Right lobe of liver (tissue), 6 donors: ENCODE measurements at regions not wholly inside any gene's neighbourhood (a gene's known extent, or its start where the extent isn't known, plus 50 kb on each side); places are given as distances from the start of the nearest gene placed in this dataset.

Source experiments
- ATAC-seq, 4 donors: fragments of 200-7000 bp; cut with Tn5 transposase; one replicate each; pipeline ENCODE4 v1.9.1; 2020; ENCODE audit warnings: mild to moderate bottlenecking in 4 of 4, moderate library complexity in 4 of 4
- DNase-seq, 3 donors: peaks; one replicate each; pipeline ENCODE4 v3.0.0-alpha.2; 2020
- H3K27ac ChIP-seq, 3 donors: fragments of 200-600 bp; one replicate each; pipeline ENCODE4 v1.8.0; 2022
- H3K27me3 ChIP-seq, 2 donors: fragments of 200-600 bp; one replicate each; pipeline ENCODE4 v1.8.0; 2022
- H3K36me3 ChIP-seq, 4 donors: fragments of 200-600 bp; sonication (generic) in 1 of 4; one replicate each; pipeline versions ENCODE4 v1.5.1 to v1.8.0; 2017 to 2022; ENCODE audit warnings: control low read depth in 1 of 4
- H3K4me1 ChIP-seq, 4 donors: fragments of 200-600 bp; sonication (generic) in 1 of 4; one replicate each; pipeline versions ENCODE4 v1.5.1 to v1.8.0; 2017 to 2022; ENCODE audit warnings: control low read depth in 1 of 4
- H3K4me3 ChIP-seq, 3 donors: fragments of 200-600 bp; one replicate each; pipeline ENCODE4 v1.8.0; 2022
- H3K9me3 ChIP-seq, 4 donors: fragments of 200-600 bp; sonication (generic) in 1 of 4; one replicate each; pipeline versions ENCODE4 v1.5.1 to v1.8.0; 2017 to 2022; ENCODE audit warnings: control low read depth in 1 of 4
- POLR2A ChIP-seq: fragments of 450-650 bp; IDR thresholded peaks from one replicate; pipeline ENCODE4 v1.6.1; 2017; ENCODE audit warnings: antibody characterized with exemption, mild to moderate bottlenecking
- WGBS: methylation state at CpG from one replicate; pipeline ENCODE4 v1.1.6; 2018; ENCODE audit warnings: low coverage, low lambda C conversion rate; ENCODE audit not compliant: insufficient coverage; ENCODE audit errors: missing lambda C conversion rate; 5-methylcytosine and 5-hydroxymethylcytosine counted together
- intact Hi-C, 2 donors: fragments of 100-400 bp; cut with DNase I; formaldehyde crosslinking; loops; one replicate each; pipeline versions ENCODE4 v1.11.2 to v1.14.1; 2022
- TF ChIP-seq, protein P1 (sequence below), 4 donors: fragments of 200-600 bp in 3 of 4; fragments of 450-650 bp in 1 of 4; IDR thresholded peaks; one replicate each; pipeline versions ENCODE4 v1.5.1 to v1.8.0; 2016 to 2022; ENCODE audit warnings: antibody characterized with exemption in 4 of 4, mild to moderate bottlenecking in 2 of 4
- donor health status: DM: no; HTN: yes; CAD: no.
- donor health status: DM: no; HTN: no; CAD: no.
- donor health status: DM: no; HTN: no; CAD: no.
- donor health status: DM: no; HTN: yes; CAD: no.
- donor health status: DM: no; HTN: yes; CAD: no.

- WGBS, result 83% methylated on average over 1 of the region's 9 CpGs
- Histone ChIP-seq H3K36me3 (no peaks in the 10 kb centered on the region), H3K27me3 (no peaks in the 10 kb centered on the region), H3K9me3 (no peaks in the 10 kb centered on the region), H3K4me1 (no peaks in the 10 kb centered on the region), H3K4me3 (no peak overlapping the region), H3K27ac (no peak overlapping the region)
- ATAC-seq (no peak), DNase-seq (no peak)
- intact Hi-C loops, result loop anchor here in 1 of 2 donors (2.0 kb wide), 1 partner anchor 1016 kb away; no protein-coding TSS in a partner anchor
- TF ChIP-seq, protein P1, sequence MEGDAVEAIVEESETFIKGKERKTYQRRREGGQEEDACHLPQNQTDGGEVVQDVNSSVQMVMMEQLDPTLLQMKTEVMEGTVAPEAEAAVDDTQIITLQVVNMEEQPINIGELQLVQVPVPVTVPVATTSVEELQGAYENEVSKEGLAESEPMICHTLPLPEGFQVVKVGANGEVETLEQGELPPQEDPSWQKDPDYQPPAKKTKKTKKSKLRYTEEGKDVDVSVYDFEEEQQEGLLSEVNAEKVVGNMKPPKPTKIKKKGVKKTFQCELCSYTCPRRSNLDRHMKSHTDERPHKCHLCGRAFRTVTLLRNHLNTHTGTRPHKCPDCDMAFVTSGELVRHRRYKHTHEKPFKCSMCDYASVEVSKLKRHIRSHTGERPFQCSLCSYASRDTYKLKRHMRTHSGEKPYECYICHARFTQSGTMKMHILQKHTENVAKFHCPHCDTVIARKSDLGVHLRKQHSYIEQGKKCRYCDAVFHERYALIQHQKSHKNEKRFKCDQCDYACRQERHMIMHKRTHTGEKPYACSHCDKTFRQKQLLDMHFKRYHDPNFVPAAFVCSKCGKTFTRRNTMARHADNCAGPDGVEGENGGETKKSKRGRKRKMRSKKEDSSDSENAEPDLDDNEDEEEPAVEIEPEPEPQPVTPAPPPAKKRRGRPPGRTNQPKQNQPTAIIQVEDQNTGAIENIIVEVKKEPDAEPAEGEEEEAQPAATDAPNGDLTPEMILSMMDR (IDR thresholded peaks at IDR 0.05), result no peak
These were observed 313.1 kb downstream of the MATN1 start for GRCh38 chr1:30410153-30410851.

DNA sequence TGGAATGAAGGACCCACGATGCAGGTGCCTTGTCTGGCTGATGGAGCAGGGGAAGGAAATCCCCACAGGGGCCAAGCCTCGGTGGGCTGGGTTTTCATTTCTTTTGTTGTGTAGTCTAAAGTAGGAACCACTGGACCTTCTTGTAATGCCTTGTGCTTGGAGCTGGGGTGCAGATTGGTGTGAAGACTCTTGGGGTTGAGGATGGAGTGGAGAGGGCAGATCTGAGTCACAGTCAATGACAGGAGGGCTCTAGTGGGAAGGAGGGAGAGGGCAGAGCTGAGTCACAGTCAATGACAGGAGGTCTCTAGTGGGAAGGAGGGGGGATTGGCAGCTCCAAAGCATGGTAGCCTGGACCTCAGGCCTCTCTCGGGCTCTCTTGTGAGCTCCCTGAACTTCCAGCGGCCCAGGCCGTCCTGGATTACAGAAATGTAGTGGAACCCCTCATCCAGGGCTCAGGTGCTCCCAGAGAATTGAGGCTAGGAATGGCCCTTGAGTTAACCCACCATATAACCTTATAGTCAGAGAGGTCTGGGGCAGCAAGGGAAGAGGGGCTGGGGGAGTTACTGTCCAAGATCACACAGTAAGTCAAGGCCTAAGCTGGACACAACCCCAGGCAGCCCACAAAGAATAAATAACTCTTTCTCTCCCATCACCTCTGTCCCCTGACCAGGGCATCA lies 313.8 kb downstream of the MATN1 start:
- Histone ChIP-seq H3K27me3 (no peaks in the 10 kb centered on the region), H3K27ac (no peak overlapping the region), H3K4me1 (no peaks in the 10 kb centered on the region), H3K9me3 (no peaks in the 10 kb centered on the region), H3K36me3 (no peaks in the 10 kb centered on the region), H3K4me3 (no peak overlapping the region)
- WGBS, result 65% methylated on average over 4 of the region's 5 CpGs
- TF ChIP-seq, protein P1 (IDR thresholded peaks at IDR 0.05), result no peak
- TF ChIP-seq POLR2A, result no peak
- intact Hi-C loops, result loop anchor here in 1 of 2 donors (2.0 kb wide), 1 partner anchor 1015 kb away; no protein-coding TSS in a partner anchor
- ATAC-seq, result no peak
- DNase-seq, result no peak

- intact Hi-C loops, result no loop called here
- H3K27ac ChIP-seq, result no peak overlapping the region
- 44% methylated on average over 6 of the region's 9 CpGs for WGBS
- TF ChIP-seq POLR2A, result no peak
- TF ChIP-seq, protein P1 (IDR thresholded peaks at IDR 0.05), result no peak
- H3K36me3 ChIP-seq, result no peaks in the 10 kb centered on the region
- ATAC-seq (no peak), DNase-seq (peak in 1 of 3 donors; percentile 23)
- no peaks in the 10 kb centered on the region for H3K27me3 ChIP-seq
- no peak overlapping the region for H3K4me3 ChIP-seq
- H3K4me1 ChIP-seq, result no peaks in the 10 kb centered on the region
- H3K9me3 ChIP-seq, result no peaks in the 10 kb centered on the region
These were observed 315.4 kb downstream of the MATN1 start for GRCh38 chr1:30407865-30408580.

- no peaks in the 10 kb centered on the region for H3K4me1 ChIP-seq
- no peaks in the 10 kb centered on the region for H3K36me3 ChIP-seq
- ATAC-seq (no peak), DNase-seq (peak in 2 of 3 donors; percentile 35 to 40)
- no peaks in the 10 kb centered on the region for H3K27me3 ChIP-seq
- no peak overlapping the region for H3K27ac ChIP-seq
- intact Hi-C loops, result no loop called here
- WGBS, result 38% methylated on average over 11 of the region's 18 CpGs
- H3K4me3 ChIP-seq, result no peak overlapping the region
- TF ChIP-seq POLR2A, result no peak
- TF ChIP-seq, protein P1 (IDR thresholded peaks at IDR 0.05), result no peak
- H3K9me3 ChIP-seq, result no peaks in the 10 kb centered on the region
These were observed 316.2 kb downstream of the MATN1 start for GRCh38 chr1:30406996-30407864.
